ENCODE measurements at regions not wholly inside any gene's neighbourhood (a gene's known extent, or its start where the extent isn't known, plus 50 kb on each side); places are given as distances from the start of the nearest gene placed in this dataset.

DNA sequence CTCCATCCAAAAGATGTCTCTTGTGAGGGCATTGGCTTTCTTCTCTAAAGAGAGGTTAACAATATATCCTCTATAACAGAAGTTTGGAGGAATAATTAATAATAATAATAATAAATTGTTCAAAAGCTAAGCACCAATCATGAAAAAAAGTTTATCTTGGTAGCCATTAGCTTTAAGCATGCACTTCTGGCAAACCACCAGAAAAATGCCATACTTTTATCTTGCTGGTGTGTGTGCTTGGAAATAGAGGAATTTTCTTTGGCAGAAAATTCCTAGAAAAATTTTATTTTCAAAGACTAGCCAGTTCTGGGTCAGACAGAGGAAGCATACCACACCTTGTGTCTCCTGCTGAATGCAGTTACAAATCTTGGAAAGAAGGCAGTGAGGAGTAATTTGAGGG lies 52.5 kb upstream of the NPY start:
- TF ChIP-seq, protein P1, sequence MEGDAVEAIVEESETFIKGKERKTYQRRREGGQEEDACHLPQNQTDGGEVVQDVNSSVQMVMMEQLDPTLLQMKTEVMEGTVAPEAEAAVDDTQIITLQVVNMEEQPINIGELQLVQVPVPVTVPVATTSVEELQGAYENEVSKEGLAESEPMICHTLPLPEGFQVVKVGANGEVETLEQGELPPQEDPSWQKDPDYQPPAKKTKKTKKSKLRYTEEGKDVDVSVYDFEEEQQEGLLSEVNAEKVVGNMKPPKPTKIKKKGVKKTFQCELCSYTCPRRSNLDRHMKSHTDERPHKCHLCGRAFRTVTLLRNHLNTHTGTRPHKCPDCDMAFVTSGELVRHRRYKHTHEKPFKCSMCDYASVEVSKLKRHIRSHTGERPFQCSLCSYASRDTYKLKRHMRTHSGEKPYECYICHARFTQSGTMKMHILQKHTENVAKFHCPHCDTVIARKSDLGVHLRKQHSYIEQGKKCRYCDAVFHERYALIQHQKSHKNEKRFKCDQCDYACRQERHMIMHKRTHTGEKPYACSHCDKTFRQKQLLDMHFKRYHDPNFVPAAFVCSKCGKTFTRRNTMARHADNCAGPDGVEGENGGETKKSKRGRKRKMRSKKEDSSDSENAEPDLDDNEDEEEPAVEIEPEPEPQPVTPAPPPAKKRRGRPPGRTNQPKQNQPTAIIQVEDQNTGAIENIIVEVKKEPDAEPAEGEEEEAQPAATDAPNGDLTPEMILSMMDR (conservative IDR thresholded peaks at IDR 0.05; ENCODE audit: low read depth, low read length) = no peak
- no peak overlapping the region for H3K4me3 ChIP-seq (ENCODE audit: low read depth, low read length)
- no peak for DNase-seq (ENCODE audit: low read depth)

DNA sequence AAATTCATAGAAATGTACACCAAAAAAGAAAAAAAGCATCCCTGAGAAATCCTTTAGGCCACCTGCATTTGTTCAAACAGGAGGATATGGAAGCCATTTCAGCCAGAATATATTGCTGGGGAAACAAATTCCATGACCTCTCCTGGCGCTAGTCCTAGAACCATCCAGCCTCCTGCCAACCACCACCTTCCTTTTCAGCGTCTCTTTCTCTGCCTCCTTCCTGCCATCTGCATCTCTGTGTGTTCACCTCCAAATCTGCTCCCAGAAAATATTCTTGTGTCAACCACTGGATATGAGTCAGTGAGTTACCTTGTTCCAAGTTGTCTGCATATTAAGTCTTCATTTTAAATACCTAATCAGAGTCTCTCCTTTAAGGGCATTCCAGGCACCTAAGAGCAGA lies 50.6 kb upstream of the NPY start:
- no peak for DNase-seq (ENCODE audit: low read depth)
- TF ChIP-seq, protein P1 (conservative IDR thresholded peaks at IDR 0.05; ENCODE audit: low read depth, low read length) = no peak
- H3K4me3 ChIP-seq (ENCODE audit: low read depth, low read length) = no peak overlapping the region

Data from epithelial cell of proximal tubule (primary cell).